Spleen (tissue), 7 donors: ENCODE measurements at regions not wholly inside any gene's neighbourhood (a gene's known extent, or its start where the extent isn't known, plus 50 kb on each side); places are given as distances from the start of the nearest gene placed in this dataset.

Source experiments
- POLR2A ChIP-seq, 3 donors: fragments of 450-650 bp; IDR thresholded peaks; one replicate each; pipeline ENCODE4 v1.5.1; 2017; ENCODE audit warnings: antibody characterized with exemption in 3 of 3, mild to moderate bottlenecking in 1 of 3
- TF ChIP-seq, protein P1 (sequence below), 11 experiments: fragments of 200-600 bp in 7 of 11; fragments of 450-650 bp in 4 of 11; sonication (generic) in 4 of 11; IDR thresholded peaks in 8 of 11; conservative IDR thresholded peaks in 3 of 11; 1 replicate in 7 of 11; 2 replicates in 4 of 11; pipeline versions ENCODE4 v1.4.0 to v1.8.0; 2016 to 2021; ENCODE audit warnings: antibody characterized with exemption in 11 of 11, inconsistent platforms in 4 of 11, mild to moderate bottlenecking in 1 of 11
- donor health status: DM: no; HTN: no; CAD: no; lungs with moderate emphysema.
- donor health status: DM: no; HTN: no; CAD: no.
- donor health status: DM: no; HTN: no; CAD: no.

- no peak for TF ChIP-seq POLR2A (IDR thresholded peaks at IDR 0.05)
- TF ChIP-seq, protein P1, sequence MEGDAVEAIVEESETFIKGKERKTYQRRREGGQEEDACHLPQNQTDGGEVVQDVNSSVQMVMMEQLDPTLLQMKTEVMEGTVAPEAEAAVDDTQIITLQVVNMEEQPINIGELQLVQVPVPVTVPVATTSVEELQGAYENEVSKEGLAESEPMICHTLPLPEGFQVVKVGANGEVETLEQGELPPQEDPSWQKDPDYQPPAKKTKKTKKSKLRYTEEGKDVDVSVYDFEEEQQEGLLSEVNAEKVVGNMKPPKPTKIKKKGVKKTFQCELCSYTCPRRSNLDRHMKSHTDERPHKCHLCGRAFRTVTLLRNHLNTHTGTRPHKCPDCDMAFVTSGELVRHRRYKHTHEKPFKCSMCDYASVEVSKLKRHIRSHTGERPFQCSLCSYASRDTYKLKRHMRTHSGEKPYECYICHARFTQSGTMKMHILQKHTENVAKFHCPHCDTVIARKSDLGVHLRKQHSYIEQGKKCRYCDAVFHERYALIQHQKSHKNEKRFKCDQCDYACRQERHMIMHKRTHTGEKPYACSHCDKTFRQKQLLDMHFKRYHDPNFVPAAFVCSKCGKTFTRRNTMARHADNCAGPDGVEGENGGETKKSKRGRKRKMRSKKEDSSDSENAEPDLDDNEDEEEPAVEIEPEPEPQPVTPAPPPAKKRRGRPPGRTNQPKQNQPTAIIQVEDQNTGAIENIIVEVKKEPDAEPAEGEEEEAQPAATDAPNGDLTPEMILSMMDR (IDR thresholded peaks at IDR 0.05 in 8 of 11, conservative IDR thresholded peaks at IDR 0.05 in 3 of 11) = no peak
Observed at GRCh38 chr9:82206490-82206889, 217.9 kb downstream of the SPATA31D1 start.
